Caki2 (cell line): ENCODE measurements at regions not wholly inside any gene's neighbourhood (a gene's known extent, or its start where the extent isn't known, plus 50 kb on each side); places are given as distances from the start of the nearest gene placed in this dataset.

ENCODE experiments used
- DNase-seq: peaks from one replicate; pipeline ENCODE4 v3.0.0-alpha.2; 2015; ENCODE audit warnings: low read depth
- in situ Hi-C: cut with HindIII; loops from 2 replicates; pipeline ENCODE4 v1.10.0; 2016; ENCODE audit warnings: low sequenced_read_pairs, low pct_unique_long_range_greater_than_20kb, mixed read lengths

DNA sequence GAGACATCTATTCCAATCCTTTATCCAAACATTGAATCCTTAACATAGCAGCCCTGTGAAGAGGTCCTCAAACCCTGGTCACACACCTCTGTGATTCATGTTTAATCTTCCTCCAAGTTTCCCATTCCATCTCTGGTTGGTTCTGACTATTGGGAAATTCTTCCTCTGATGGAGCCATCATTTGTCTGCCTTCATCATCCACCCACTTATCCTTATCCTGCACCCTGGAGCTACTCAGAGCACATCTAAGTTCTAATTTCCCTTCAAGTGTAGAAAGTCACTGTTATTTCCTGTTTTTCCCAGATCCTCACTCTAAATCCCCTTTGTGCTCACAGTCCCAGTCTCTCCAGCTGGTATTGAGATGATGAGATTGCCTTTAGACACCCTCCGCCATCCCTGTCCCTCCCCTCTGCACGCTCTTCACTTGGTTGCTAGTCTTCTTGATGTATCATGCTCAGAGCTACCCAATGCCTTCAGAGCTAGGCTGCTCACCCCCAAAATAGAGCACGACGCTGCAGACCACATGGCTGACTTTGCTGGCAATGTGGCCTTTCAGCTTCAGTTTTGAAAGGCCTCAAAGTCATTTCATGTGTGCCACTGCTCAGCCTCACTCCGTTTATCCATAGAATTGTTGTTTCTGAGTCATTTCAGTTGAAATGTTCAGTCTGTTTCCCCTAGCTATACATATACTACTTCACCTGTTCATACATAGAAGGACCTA lies 154.3 kb downstream of the PALM2AKAP2 start:
- in situ Hi-C loops: no loop called here
- no peak for DNase-seq

DNA sequence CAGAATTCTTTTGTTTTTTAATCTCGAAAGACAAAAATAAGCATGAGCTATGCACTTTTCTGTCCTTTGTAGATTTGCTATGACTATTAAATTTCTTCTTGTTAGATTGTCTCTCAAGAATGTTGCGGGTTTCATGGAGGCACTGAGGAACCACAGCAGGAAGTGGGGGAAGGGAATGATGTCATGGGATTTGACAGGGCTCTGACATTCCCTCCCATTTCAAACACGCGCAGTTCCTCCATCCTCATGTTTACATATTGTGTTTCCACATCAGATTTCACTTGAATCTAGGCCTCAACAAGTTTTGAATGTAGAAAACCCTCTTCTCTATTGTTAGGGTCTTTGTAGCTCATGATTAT lies 154.8 kb downstream of the PALM2AKAP2 start:
- in situ Hi-C loops: no loop called here

DNA sequence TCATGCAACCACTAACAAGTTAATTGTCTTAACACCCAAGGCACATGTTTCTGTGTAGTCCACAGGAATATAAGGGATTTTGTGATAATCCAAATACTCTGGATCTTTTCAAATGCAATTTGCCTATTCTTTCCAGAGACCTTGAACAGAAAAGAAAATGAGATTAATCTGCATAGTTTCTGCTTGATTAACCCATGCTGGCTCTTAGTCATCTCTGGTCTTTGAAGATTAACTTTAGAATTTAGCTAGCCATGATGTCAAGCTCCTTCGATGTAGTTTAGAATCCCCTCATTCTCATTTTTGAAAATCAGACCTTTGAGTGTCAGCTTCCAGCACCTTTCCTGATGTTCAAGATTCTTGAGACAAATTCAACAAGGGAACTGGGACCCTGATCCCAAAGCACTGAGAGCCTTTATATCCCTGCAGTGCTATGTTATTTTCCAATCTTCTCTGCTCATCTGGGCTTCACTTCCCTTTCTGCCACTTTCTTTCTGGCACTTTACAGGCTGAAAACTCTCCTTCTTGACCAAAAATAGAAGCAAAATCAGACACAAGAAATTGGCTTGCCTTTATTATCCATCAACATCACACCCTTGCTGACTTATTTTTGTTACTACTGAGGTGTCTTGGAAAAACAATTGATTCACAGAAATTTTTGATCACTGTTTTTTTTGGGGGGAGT lies 155.5 kb downstream of the PALM2AKAP2 start:
- no peak for DNase-seq
- in situ Hi-C loops: no loop called here

More for the DNA sequence above, 154.8 kb downstream of the PALM2AKAP2 start:
- no peak for DNase-seq

DNA sequence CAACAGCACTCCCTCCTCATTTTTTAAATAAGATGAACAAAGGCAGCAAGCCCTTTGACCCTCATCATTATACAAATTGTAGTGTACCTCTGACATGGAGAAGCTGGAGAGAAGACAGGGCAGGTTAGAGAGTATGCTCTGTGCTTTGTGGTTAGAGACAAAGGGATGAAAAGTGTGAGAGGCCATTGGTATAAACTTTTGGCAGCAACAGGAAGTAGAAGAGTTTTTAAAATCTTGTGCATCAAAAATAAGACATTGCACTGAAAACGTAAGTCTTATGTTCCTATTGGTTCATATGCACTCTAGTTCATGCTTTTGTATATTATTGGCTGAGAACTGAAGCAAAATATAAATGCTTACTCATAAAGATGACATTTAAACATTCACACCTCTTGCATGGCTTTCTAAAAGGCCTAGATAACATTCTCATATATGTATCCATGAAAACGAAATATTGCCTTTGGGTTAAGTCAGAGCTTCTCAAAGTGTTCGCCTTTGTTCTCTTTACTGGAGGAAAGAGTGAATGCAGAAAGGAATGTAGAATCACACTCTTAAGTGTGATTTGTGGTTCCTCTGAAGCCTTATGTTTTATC lies 158.0 kb downstream of the PALM2AKAP2 start:
- in situ Hi-C loops: no loop called here
- DNase-seq: no peak

DNA sequence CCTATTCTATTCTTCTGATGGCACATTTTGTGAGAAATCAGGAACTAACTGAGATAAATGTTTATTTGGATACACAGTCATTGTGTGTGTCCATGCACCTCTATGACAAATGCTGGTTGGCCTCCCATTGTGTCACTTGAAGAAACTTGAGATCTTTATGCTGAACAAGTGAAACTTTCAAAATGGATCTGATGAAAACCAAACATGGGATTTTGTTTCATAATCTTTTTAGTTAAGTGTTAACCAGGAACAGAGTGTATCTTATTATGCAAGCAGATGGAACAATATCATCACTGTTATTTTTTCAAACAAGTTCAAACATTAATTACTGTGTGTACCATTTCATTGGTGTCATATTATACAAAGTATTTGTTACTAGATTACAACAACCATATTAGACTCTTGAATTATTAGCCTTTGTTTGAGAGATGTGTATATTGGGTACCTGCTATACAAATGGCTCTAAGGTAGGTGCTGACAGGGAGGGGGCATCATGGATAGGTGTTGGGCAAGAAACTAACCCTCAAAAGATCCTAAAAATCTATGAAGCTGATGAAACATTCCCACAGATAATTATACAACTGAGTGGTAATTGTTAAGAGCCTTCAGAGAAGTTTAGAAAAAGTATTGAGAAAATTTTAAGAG lies 159.8 kb downstream of the PALM2AKAP2 start:
- in situ Hi-C loops: no loop called here
- no peak for DNase-seq

DNA sequence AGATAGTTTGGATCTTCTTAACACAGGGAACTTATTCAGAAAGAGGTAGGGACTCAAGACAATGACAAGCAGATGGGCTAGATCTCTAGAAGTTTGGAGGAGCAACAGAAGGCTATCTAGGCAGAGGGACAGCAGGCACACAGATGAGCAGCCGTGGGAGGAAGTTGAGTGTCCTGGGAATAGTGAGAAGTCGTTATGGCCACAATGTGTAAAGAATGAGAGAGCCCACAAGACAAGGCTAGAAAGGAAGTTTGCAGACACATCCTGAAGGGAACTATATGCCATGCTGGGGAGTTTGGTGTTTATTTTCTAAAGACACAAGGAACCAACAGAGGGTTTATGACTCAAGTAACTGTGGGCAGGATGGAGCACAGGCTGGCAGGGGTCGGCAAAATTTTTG lies 160.6 kb downstream of the PALM2AKAP2 start:
- in situ Hi-C loops: no loop called here
- DNase-seq: no peak

DNA sequence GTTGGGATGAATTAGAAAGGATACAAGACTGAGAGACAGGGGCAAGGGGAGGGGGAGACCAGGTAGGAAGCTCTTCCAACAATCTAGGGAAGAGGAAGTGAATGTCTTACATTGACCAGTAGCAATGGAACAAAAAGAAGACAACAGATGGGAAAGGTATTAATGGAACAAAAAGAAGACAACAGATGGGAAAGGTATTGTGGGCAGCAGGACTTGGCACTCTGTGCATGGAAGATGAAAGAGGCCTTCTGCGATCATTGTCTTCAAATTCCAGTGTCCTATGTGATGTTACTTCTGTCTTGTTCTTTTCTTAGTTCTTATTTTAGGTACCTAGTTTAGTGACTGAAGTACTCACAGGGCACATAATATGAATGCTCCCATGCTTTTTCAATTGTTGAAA lies 161.8 kb downstream of the PALM2AKAP2 start:
- no peak for DNase-seq
- in situ Hi-C loops: no loop called here

DNA sequence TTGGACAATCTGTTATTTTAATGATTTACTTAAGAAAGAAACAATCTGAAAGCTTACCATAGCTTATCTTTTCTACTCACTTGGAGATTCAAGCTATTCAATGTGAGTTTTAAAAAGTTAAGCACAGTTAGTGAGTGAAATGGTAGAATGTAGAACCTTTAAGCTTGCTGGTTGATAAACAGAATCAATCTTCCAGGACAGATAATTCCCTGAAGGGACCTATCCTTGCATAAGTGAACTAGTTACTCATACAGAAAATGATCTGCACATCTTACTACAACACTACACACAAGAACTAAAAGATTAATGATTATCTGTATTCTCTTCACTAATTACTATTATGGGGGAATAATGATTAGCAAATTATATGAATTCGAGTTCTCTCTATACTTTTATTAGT lies 165.6 kb downstream of the PALM2AKAP2 start:
- DNase-seq: no peak
- in situ Hi-C loops: no loop called here

DNA sequence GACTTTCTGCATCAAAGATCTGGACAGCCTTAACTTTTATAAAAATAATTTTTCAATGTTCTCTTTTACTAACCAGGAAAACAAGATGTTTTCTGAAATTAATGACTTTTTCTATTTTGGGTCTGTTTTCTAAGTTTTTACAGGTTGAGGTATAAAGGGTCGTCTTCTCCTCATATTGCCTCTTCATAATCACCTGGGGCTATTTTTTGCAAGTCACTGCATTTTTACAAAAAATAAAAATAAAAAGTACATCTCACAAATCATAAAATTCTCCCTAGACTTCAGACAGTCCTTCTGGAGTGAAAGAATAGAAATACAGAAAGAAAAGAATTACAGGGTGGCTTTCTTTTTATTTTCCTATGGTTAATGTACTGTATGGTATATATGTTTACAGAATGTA lies 168.5 kb downstream of the PALM2AKAP2 start:
- no peak for DNase-seq
- in situ Hi-C loops: no loop called here

DNA sequence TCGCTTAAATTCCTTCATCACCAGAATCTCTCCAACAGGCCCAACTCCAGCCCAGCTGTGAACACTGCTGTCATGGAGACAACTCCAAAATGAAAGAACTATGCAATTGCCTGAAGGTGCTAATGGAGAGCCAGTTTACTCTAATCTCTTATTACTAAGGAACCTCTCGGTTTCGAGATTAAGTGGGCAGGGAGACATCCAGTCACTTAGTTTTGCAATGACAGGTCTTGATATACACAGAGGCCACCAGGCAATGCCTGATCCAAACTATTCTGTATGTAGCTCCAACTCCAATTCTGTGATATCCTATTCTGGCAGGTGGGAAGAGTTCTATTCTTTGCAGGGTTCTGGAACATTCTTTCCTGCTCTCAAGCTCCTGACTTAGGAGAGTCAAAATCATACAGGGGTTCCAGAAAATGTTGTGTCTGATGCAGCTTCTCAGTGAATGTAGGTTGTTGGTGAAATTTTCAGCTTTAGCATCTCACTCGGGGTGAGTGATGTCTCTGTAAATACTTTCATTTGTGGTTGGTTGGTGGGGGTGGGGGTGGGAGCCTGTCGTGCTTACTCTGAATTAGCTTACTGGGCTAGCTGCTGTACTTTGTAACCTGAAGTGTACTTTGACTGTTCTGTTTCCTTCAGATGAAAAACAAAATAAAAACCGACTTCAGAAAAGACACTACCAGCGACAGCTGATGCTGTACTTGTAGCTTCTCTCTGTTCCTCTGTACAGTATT lies 170.9 kb downstream of the PALM2AKAP2 start:
- DNase-seq: no peak
- in situ Hi-C loops: no loop called here

DNA sequence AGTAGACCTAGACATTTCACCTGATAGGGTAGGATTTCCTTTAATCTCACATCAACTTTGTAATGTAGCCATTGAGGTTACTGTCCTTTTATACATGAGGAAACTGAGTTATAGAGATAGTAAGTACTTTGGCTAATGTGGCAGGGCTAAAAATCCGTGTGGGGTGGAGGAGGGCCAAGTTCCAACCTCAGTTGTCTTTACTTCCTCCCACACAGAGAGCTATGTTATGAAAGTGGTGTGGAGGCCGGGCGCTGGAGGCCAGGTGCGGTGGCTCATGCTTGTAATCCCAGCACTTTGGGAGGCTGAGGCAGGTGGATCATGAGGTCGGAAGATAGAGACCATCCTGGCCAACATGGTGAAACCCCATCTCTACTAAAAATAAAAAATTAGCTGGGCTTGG lies 173.3 kb downstream of the PALM2AKAP2 start:
- in situ Hi-C loops: no loop called here
- no peak for DNase-seq

DNA sequence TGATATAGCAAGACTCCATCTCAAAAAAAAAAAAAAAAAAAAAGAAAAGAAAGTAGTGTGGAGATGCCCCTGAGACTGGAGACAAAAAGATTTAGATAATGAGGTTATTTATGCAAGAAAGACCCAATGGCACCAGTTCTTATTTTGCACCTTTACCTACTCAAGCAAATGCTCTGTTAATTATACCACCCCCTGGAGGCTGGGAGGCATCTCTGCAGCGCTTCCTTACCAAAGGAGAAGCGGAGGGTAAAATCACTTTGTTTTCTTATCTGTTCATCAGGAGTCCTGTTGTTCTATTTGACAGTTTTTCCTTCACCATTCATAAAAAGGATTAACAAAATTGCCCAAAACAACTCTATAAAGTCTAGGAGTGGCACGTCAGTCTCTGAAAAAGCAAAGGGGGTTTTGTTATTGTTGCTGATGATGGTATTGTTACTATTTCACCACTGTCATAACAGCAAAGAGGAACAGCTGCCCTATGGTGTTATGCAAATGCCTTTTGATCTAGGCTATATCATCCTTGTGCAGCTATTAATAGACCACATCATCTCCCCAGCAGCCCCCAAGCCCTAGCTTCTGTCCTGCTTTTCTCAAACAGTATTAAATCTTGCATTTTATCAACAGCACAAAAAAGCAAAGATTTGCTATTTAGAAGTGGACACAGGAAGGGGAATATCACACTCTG lies 174.0 kb downstream of the PALM2AKAP2 start:
- in situ Hi-C loops: no loop called here

DNA sequence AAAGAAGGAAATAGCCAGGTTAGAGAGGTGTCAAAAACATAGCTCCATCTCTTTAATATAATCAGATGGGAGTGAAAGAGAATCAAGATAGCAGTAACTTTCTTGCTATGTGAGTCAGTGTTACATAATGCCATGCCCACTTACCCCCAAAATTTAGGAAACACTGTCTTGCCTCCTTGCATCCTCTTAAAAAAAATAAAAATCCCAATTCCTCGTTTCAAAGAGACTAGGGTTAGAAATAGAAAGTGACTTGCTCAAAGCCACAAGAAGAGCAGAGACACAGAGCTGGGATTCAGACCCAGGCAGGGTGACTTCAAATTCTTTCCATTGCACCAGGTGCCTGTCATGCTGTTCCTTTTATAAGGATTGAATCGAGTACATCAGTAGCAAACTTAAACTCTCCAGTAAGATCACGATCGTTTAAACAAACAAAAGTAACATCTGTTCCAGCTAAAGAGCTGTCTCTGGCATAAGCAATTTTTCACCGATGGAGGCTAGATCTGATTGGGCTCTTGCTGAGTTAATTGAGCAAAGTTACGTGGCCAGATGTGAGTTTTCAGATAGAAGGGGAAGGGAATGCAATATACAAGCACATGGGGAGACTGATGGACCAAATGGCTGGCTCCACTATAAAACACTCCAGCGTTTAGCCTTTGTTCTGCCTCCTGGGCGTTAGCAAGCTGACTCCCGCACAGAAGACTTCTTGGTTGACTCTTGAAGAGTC lies 176.9 kb downstream of the PALM2AKAP2 start:
- no peak for DNase-seq
- in situ Hi-C loops: no loop called here

More for the DNA sequence above, 174.0 kb downstream of the PALM2AKAP2 start:
- no peak for DNase-seq

DNA sequence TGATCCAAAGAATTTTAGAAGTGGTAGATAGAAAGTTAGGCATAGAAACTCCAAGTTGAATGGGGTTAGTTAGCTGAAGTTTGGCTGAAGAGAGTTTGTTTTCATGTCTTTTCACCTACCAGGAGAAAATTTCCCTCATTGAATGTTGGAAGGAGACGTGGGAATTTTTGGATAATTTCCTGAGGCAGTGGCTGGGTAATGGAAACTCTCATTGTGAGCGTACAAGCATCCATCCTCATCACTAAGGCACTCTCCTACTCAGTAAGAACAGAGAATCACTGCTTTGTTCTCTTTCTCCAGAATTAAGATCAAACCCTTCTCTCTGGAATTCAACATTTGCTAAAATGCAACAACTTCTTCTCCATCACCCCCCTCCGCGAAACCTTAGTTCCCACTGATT lies 179.7 kb downstream of the PALM2AKAP2 start:
- DNase-seq: no peak
- in situ Hi-C loops: no loop called here

DNA sequence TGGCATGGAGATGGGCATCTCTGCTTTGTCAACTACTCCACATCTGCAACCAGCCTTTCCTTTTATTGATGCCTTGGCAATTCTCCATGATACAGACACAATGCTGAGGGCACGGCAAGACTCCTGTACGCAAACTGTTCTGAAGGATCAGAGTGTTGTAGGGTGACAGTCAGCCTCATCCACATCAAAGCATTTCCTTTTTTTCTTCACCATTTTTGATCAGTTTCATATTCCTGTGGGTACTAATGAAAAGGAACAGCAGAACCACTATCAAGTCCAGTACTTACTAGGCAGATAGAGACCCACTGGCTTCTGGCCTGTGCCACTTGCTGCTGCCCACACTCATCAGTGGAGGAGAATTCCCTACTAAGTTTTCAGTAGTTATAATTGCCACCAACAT lies 181.6 kb downstream of the PALM2AKAP2 start:
- in situ Hi-C loops: no loop called here

DNA sequence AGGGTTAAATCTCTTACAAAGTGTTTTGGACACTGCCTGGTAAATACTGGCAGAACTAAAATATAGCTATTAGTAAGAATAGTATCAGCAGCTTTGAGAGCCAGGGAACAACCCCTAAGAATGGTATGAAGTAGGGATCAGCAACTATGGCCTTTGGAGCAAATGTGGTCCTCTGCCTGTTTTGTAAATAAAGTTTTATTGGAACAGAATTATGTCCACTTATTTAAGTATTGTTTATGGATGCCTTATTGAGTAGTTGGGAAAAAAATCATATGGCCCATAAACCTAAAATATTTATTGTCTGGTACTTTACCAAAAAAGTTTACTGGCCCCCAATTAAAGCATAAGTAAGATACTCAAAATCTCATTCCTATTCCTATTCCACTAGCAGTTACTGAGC lies 182.2 kb downstream of the PALM2AKAP2 start:
- in situ Hi-C loops: no loop called here
- DNase-seq: no peak

More for the DNA sequence above, 181.6 kb downstream of the PALM2AKAP2 start:
- no peak for DNase-seq

DNA sequence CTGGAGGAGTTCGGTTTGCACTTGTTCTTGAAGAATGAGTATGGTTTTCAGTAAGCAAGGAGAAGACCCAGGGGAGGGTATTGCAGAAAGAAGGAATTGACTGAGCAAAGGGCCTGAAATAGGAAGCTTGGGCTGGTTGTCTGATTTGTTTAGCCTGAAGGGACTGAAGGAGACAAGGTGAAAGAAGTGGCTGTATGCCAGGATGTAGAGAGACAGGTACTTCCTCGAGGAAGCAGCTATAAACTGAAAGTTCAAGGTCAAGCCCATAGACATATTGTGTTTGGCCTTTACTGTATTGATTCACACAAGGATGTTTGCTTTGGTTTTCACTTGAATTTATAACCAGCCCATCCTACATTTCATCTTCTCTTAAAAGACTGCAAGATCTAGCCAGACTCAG lies 183.1 kb downstream of the PALM2AKAP2 start:
- DNase-seq: no peak

More for the DNA sequence above, 183.1 kb downstream of the PALM2AKAP2 start:
- in situ Hi-C loops: no loop called here
